ENCODE measurements at regions not wholly inside any gene's neighbourhood (a gene's known extent, or its start where the extent isn't known, plus 50 kb on each side); places are given as distances from the start of the nearest gene placed in this dataset.

- no peak for DNase-seq (ENCODE audit: low read depth)
Measured at GRCh38 chr9:7298123-7298522, 501.5 kb downstream of the DMAC1 start.

- no peak for DNase-seq (ENCODE audit: low read depth)
Measured at GRCh38 chr9:7297521-7297920, 502.1 kb downstream of the DMAC1 start.

GRCh38 chr9:7293091-7293490, 506.5 kb downstream of the DMAC1 start:
- DNase-seq (ENCODE audit: low read depth): no peak

- DNase-seq (ENCODE audit: low read depth): no peak
Measured at GRCh38 chr9:7289773-7290172, 509.8 kb downstream of the DMAC1 start.

GRCh38 chr9:7287986-7288385, 511.6 kb downstream of the DMAC1 start:
- DNase-seq (ENCODE audit: low read depth): no peak

GRCh38 chr9:7287065-7287464, 512.5 kb downstream of the DMAC1 start:
- no peak for DNase-seq (ENCODE audit: low read depth)

GRCh38 chr9:7286101-7286500, 513.5 kb downstream of the DMAC1 start:
- no peak for DNase-seq (ENCODE audit: low read depth)

GRCh38 chr9:7285199-7285598, 514.4 kb downstream of the DMAC1 start:
- DNase-seq (ENCODE audit: low read depth): no peak

- DNase-seq (ENCODE audit: low read depth): no peak
Measured at GRCh38 chr9:7284517-7284916, 515.1 kb downstream of the DMAC1 start.

GRCh38 chr9:7284117-7284516, 515.5 kb downstream of the DMAC1 start:
- DNase-seq (ENCODE audit: low read depth): no peak

- no peak for DNase-seq (ENCODE audit: low read depth)
Measured at GRCh38 chr9:7273575-7273974, 515.8 kb downstream of the KDM4C start.

- no peak for DNase-seq (ENCODE audit: low read depth)
Measured at GRCh38 chr9:7266911-7267595, 509.3 kb downstream of the KDM4C start.

GRCh38 chr9:7265181-7265580, 507.4 kb downstream of the KDM4C start:
- DNase-seq (ENCODE audit: low read depth): no peak

GRCh38 chr9:7259544-7260241, 501.9 kb downstream of the KDM4C start:
- no peak for DNase-seq (ENCODE audit: low read depth)

- DNase-seq (ENCODE audit: low read depth): no peak
Measured at GRCh38 chr9:7258688-7259396, 501.1 kb downstream of the KDM4C start.

GRCh38 chr9:7246917-7247522, 489.2 kb downstream of the KDM4C start:
- DNase-seq (ENCODE audit: low read depth): no peak

GRCh38 chr9:7245976-7246580, 488.3 kb downstream of the KDM4C start:
- DNase-seq (ENCODE audit: low read depth): no peak

GRCh38 chr9:7243838-7244237, 486.1 kb downstream of the KDM4C start:
- no peak for DNase-seq (ENCODE audit: low read depth)

GRCh38 chr9:7242126-7242525, 484.4 kb downstream of the KDM4C start:
- no peak for DNase-seq (ENCODE audit: low read depth)

- DNase-seq (ENCODE audit: low read depth): no peak
Measured at GRCh38 chr9:7241694-7242093, 483.9 kb downstream of the KDM4C start.

- no peak for DNase-seq (ENCODE audit: low read depth)
Measured at GRCh38 chr9:7240569-7241311, 483.0 kb downstream of the KDM4C start.

GRCh38 chr9:7239708-7240107, 481.9 kb downstream of the KDM4C start:
- DNase-seq (ENCODE audit: low read depth): no peak

Data from activated T-helper 9 cell treated with anti-CD3 and anti-CD28 coated beads, Interleukin-2, amount 50 U/mL, for 16 hours (primary cell).